ENCODE measurements at regions not wholly inside any gene's neighbourhood (a gene's known extent, or its start where the extent isn't known, plus 50 kb on each side); places are given as distances from the start of the nearest gene placed in this dataset.

- no peak for TF ChIP-seq CTCF (conservative IDR thresholded peaks at IDR 0.05; ENCODE audit: low read depth, low read length)
- TF ChIP-seq EZH2 (IDR thresholded peaks at IDR 0.05; ENCODE audit: borderline replicate concordance, low read depth, low read length, poor library complexity, severe bottlenecking): no peak
Measured at GRCh38 chr12:88418856-88419497, 161.3 kb downstream of the KITLG start.

Data from A673 (cell line).